ENCODE measurements at regions not wholly inside any gene's neighbourhood (a gene's known extent, or its start where the extent isn't known, plus 50 kb on each side); places are given as distances from the start of the nearest gene placed in this dataset.

DNA sequence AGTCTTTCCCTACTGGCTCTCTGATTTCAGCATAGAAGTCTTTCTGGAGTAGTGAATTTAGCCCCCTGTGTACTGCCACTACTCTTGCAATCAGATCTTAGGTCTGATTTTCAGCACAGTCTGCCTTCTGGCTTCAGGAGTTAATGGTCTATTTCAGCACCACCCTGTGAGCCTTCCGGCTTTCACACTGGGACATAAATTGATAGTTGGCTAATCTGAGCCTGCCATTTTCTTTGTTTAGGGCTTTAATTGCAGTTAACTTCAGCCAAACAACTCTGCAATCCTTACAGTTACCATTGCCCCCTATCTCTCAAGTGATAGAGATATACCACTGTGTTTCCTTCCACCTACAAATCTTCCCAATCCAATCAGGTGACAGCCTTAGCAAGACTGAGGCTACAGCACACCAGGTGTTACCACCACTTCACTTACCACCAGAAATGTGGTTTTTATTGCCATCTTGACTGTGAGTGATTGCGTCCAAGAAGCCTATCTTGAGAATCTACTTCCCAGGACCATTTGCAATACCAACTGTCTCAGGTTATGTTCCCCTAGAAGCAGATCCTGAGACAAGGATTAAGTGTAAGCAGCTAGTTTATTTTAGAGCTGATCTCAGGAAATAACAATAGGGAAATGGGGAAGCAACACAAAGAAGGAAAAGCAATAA lies 51.9 kb upstream of the NEK6 start:
- TF ChIP-seq, protein P1, sequence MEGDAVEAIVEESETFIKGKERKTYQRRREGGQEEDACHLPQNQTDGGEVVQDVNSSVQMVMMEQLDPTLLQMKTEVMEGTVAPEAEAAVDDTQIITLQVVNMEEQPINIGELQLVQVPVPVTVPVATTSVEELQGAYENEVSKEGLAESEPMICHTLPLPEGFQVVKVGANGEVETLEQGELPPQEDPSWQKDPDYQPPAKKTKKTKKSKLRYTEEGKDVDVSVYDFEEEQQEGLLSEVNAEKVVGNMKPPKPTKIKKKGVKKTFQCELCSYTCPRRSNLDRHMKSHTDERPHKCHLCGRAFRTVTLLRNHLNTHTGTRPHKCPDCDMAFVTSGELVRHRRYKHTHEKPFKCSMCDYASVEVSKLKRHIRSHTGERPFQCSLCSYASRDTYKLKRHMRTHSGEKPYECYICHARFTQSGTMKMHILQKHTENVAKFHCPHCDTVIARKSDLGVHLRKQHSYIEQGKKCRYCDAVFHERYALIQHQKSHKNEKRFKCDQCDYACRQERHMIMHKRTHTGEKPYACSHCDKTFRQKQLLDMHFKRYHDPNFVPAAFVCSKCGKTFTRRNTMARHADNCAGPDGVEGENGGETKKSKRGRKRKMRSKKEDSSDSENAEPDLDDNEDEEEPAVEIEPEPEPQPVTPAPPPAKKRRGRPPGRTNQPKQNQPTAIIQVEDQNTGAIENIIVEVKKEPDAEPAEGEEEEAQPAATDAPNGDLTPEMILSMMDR (conservative IDR thresholded peaks at IDR 0.05; ENCODE audit: low read length), result no peak
- no peak for TF ChIP-seq EZH2phosphoT487 (IDR thresholded peaks at IDR 0.05; ENCODE audit: borderline replicate concordance, low read depth, low read length)

Data from OCI-LY7 (cell line).